IPS-NIHi7 (cell line): ENCODE measurements at regions not wholly inside any gene's neighbourhood (a gene's known extent, or its start where the extent isn't known, plus 50 kb on each side); places are given as distances from the start of the nearest gene placed in this dataset.
"Not testable (repeated sequence)": the region's sequence is repeated elsewhere in the genome, so short reads cannot be mapped to it uniquely, and the experiment has no call there.

Experiments used
- DNase-seq: peaks from one replicate; pipeline ENCODE4 v3.0.0; 2012; ENCODE audit warnings: mixed read lengths; ENCODE audit errors: extremely low spot score

DNA sequence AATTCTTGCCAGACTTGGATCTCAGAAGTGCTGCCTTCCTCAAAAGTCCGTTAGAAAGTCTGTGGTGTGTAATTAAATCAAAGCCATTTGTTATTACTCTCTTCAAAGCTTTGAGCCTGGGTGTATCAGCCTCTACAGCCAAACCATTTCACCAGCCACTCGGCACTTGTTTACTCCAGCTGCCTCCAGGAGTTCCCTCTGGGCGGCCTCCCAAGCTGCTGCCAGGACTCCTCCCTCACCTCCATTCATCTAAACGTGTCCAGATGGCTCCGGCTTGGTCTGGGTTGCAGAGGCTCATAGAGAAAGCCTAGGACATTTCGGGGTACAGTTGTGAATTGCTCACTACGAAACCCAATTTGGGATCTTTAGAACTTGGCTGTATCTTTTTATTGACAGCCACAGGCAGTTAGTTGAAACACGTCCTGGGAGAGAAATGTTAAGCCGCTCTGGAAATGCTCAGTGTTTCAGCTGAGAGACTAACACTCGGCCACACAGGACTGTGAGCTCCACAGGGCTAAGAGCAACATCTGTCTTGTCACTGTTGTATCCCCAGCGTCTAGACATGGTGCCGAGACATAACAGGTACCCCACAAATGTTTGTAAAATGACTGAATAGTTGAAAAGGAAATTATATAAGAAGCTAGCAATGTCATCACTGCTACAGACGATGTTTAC is 116.9 kb upstream of the NGF start:
- no peak for DNase-seq

GRCh38 chr1:115453666-115454065 is 115.6 kb upstream of the NGF start:
- DNase-seq = no peak

GRCh38 chr1:115452600-115453329 is 114.7 kb upstream of the NGF start:
- DNase-seq = no peak

DNA sequence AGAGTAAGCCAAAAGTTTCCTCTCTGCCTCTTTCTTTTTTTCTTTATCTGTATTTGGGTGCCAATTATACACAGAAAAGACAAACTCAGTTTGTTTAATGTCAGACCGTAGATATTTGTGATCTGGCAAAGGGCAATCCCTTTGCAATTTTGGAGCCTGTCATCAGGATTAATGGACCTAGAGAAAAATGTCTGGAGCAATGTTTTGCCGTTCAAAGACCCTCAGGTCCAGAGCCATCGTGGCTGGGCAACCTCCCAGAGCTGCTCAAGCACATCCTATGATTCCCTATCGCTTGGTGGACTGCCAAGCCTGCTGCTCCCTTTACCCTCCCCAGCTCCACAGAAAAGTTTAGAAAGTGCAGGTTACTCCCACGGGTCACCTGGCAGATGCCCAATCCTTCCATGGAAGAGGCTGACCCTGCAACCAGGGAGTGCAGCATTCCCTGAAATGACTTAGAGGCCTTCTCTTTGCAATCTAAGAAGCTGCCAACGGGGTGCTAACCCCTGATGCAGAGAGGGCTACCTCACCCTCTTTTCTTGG is 112.5 kb upstream of the NGF start:
- DNase-seq = no peak

GRCh38 chr1:115448282-115449044 is 110.4 kb upstream of the NGF start:
- no peak for DNase-seq

DNA sequence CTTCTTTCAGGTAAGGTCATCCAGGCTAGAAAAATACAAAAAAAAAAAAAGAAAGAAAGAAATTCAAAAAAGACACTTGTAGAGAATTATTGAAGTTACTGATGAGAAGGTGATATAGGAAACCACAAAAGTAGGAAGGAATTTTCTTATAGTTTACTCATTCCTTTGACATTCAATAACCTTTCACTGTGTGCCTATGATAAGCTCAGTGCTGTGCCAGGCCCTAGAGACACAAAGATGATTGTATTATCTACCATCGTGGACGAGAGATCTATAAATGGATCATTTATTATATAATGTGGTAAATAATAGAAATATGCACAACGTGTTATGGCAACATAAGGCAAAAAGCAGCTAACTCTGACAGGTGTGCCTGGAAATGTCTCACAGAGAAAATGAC is 109.6 kb upstream of the NGF start:
- no peak for DNase-seq

DNA sequence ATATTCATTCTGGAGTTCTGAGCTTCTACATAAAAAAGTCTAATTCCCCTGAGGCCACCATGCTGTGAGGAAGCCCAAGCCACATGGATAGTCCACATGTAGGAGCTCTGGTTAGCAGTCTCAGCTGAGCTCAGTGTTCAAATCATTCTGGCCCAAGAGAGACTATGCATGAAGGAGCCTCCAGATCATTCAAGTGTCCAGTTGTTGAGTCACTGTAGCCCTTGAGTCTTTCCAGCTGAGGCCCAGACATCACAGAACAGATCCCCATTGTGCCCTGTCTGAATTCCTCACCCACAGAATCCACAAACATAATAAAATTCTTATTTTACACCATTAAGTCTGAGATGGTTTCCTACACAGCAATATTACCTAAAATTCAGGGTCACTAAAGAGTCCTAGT is 107.0 kb upstream of the NGF start:
- no peak for DNase-seq

GRCh38 chr1:115440733-115441132 is 102.7 kb upstream of the NGF start:
- no peak for DNase-seq

- not testable (repeated sequence) for DNase-seq
Measured at GRCh38 chr1:115439520-115439919, 101.5 kb upstream of the NGF start.

DNA sequence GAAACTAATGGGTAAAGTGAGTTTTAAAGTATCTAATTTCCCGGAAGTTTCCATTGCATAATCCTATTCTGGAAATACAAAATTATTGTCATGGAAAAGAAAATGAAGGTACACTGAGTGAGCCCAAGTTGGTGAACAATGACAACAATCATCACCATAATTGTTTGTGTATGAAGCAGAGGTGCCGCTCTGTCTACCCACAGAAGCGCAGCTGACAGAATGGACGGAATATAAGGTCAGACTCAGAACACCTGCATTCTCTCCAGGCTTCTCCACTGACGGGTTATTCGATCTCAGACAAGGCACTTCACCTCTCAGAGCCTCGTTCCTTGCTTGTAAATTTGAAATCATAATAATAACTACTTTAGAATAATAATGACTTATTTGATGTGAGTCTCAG is 99.1 kb upstream of the NGF start:
- no peak for DNase-seq

- DNase-seq = peak; percentile 30
Measured at GRCh38 chr1:115436596-115436995, 98.5 kb upstream of the NGF start.

- no peak for DNase-seq
Measured at GRCh38 chr1:115433483-115433882, 95.4 kb upstream of the NGF start.

DNA sequence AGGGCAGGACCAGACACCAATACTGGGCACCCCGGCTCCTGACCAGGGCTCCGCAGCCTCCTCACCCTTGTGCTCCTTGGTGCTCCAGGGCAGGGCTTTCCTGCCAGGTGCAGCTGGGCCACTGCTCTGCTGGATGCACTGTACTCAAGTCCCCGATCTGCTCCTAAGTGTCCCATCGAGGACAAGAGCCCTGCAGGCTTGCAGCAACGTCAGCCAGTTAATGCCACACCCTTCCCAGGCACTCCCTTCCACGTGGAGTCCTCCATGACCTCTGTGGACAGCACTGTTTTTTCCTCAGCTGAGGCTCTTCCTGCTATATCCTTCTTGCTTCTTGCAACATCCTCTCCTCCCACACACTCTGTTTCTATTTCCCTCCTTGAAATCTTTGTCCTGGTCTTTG is 94.0 kb upstream of the NGF start:
- DNase-seq = no peak

- no peak for DNase-seq
Measured at GRCh38 chr1:115430441-115431158, 92.6 kb upstream of the NGF start.

DNA sequence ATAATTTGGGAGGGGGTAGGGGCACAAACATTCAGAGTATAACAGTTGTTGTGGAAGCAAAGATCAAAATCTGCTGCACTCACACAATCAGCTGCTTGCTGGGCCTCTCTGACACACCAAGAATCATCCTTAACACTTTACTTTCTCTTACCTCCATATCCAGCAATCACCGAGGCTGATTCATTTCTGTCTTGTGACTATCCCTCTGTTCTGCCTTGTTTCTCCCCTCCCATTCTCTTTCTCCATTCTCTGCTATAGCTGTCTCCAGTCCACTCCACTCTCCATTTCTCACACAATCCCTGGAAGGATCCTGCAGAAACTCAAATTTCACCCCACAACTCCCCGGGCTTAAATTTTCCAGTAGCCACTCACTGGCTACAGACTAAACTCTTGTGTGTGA is 91.8 kb upstream of the NGF start:
- DNase-seq = no peak

DNA sequence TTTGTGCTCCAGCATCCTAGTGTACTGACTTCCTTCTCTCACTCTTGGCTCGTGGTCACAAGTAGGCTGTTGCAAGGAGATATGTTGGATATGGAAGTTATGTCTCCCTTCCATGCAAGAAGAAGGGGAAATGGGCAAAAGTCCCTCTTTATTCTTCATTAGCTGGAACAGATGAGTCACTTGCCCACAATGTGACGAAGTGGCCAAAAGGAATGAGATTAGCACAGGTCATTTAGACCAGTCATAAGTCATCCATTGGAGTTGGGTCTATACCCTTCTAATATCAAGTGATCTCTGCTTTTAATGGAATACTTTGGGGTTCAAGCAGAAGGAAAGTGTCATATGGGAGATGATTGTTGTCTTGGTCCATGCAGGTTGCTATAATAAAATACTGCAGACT is 91.2 kb upstream of the NGF start:
- DNase-seq = no peak

- no peak for DNase-seq
Measured at GRCh38 chr1:115428676-115429075, 90.6 kb upstream of the NGF start.

DNA sequence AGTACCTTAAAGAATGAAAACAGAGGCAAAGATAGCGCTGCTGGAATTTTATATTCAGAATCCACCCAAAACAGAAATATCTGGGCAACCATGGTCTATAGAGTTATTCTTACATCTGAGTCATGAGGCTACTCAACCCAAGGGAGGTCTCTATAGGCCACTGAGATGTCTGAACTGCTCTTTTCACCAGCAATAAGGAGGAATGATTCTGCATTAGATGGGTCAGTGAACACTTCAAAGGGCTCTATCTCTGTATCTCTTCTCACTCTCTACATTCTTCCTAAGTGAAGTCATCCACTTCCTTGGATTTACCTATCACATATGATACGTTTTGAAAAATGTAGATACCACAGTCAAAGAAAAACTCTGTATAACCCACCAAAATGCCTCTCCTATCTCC is 90.2 kb upstream of the NGF start:
- no peak for DNase-seq

- DNase-seq = no peak
Measured at GRCh38 chr1:115426956-115427355, 88.9 kb upstream of the NGF start.

- DNase-seq = no peak
Measured at GRCh38 chr1:115426231-115426771, 88.3 kb upstream of the NGF start.

DNA sequence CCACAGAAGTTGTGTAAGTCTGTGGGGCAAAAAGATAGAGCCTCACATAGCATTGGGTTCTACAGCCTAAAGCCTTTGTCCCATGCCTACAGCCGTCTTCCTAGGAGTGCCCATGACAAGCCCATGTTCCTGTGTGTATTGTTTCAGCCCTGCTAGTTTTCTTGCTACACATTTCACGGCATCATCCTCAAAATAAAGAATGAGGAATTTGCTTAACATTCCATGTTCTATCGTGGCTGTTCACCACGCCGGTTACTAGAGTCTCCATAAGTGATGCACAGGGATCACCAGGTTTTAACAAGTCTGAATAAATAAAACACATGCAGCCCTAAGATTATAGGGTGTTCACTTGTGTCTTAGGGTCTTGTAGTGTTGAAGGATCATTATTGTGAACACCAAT is 87.4 kb upstream of the NGF start:
- DNase-seq = no peak

- DNase-seq = no peak
Measured at GRCh38 chr1:115423776-115424175, 85.7 kb upstream of the NGF start.
